Astrocyte (in vitro differentiated cells and primary cell): ENCODE measurements at regions not wholly inside any gene's neighbourhood (a gene's known extent, or its start where the extent isn't known, plus 50 kb on each side); places are given as distances from the start of the nearest gene placed in this dataset.

ENCODE experiments used
- EZH2 ChIP-seq: IDR thresholded peaks from 2 replicates; pipeline ENCODE4 v1.6.1; 2012; ENCODE audit warnings: mild to moderate bottlenecking, low read length, inconsistent platforms; ENCODE audit not compliant: insufficient read depth
- TF ChIP-seq, protein P1 (sequence below): IDR thresholded peaks from 2 replicates; pipeline ENCODE4 v1.5.1; 2011; ENCODE audit warnings: low read depth, mild to moderate bottlenecking, inconsistent platforms, low read length, moderate library complexity; ENCODE audit not compliant: insufficient read depth

DNA sequence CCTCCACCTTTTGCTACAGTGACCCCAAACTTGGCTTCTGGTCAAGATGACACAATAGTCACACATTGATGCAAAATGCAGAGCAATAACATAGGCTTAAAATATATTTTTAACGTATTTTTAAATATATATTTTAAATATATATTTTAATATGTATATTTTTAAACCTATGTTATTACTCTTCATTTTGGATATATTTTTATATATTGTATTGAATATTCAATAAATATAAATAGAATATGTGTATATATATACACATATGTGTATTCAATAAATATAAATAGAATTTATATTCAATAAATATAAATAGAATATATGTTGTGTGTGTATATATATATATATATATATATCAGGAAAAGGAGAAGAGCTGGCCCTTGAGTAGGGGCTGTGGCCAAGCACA, 115.6 kb downstream of the POU4F1 start:
- TF ChIP-seq, protein P1, sequence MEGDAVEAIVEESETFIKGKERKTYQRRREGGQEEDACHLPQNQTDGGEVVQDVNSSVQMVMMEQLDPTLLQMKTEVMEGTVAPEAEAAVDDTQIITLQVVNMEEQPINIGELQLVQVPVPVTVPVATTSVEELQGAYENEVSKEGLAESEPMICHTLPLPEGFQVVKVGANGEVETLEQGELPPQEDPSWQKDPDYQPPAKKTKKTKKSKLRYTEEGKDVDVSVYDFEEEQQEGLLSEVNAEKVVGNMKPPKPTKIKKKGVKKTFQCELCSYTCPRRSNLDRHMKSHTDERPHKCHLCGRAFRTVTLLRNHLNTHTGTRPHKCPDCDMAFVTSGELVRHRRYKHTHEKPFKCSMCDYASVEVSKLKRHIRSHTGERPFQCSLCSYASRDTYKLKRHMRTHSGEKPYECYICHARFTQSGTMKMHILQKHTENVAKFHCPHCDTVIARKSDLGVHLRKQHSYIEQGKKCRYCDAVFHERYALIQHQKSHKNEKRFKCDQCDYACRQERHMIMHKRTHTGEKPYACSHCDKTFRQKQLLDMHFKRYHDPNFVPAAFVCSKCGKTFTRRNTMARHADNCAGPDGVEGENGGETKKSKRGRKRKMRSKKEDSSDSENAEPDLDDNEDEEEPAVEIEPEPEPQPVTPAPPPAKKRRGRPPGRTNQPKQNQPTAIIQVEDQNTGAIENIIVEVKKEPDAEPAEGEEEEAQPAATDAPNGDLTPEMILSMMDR = no peak
- TF ChIP-seq EZH2 = no peak
